ENCODE measurements at regions not wholly inside any gene's neighbourhood (a gene's known extent, or its start where the extent isn't known, plus 50 kb on each side); places are given as distances from the start of the nearest gene placed in this dataset.

DNA sequence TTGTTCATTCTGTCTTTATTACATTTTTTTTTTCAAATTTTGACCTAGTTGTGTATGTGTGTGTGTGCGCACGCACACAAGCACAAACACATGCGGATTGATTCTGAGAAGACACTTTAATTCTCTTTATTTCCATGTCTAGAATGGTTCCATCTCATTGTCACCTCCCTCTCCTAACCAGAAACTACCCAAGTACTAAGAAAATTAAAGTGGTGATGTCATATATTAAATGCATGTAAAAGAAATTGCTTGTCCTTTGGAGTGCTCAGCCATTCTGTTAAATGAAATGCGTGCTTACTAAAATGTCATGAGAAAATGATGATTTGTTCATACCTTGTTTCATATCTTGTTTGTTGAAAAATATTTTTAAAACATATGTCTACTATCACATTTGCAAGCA is 1297.0 kb upstream of the TENM3 start:
- Histone ChIP-seq H3K27ac (no peak overlapping the region), H3K36me3 (no peaks in the 10 kb centered on the region), H3K4me1 (peaks cover 2% of the 10 kb centered on the region), H3K4me3 (no peak overlapping the region), H3K9me3 (no peaks in the 10 kb centered on the region), H3K27me3 (no peaks in the 10 kb centered on the region)
- DNase-seq (ENCODE audit: low spot score in 2 of 2) = no peak
- 92% methylated on average over 4 of the region's 4 CpGs for WGBS
- TF ChIP-seq, protein P1, sequence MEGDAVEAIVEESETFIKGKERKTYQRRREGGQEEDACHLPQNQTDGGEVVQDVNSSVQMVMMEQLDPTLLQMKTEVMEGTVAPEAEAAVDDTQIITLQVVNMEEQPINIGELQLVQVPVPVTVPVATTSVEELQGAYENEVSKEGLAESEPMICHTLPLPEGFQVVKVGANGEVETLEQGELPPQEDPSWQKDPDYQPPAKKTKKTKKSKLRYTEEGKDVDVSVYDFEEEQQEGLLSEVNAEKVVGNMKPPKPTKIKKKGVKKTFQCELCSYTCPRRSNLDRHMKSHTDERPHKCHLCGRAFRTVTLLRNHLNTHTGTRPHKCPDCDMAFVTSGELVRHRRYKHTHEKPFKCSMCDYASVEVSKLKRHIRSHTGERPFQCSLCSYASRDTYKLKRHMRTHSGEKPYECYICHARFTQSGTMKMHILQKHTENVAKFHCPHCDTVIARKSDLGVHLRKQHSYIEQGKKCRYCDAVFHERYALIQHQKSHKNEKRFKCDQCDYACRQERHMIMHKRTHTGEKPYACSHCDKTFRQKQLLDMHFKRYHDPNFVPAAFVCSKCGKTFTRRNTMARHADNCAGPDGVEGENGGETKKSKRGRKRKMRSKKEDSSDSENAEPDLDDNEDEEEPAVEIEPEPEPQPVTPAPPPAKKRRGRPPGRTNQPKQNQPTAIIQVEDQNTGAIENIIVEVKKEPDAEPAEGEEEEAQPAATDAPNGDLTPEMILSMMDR (IDR thresholded peaks at IDR 0.05) = no peak
- TF ChIP-seq EP300 (IDR thresholded peaks at IDR 0.05) (no peak), POLR2A (IDR thresholded peaks at IDR 0.05) (no peak), POLR2AphosphoS5 (IDR thresholded peaks at IDR 0.05) (no peak)

DNA sequence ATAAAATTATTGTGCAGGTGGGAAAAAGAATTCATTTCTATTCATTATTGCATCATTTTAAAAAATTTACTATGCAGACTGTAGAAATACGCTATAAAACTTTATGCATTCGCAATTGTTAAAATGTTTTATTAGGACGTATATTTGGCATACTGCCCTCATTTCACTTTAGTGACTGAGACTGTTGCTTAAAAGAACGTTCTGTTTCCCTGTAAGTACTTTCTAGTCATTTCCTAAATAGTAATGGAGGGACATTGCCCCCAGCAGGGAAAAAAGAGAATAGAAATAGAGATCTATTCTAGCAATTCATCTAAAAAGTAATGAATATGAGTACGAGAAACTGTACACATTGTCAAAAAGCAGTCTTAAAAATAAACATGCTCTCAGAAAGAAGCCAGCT is 1295.8 kb upstream of the TENM3 start:
- H3K4me3 ChIP-seq = no peak overlapping the region
- DNase-seq (ENCODE audit: low spot score in 2 of 2) = no peak
- no peaks in the 10 kb centered on the region for H3K9me3 ChIP-seq
- 25% methylated on average over 5 of the region's 5 CpGs for WGBS
- H3K36me3 ChIP-seq = no peaks in the 10 kb centered on the region
- no peak overlapping the region for H3K27ac ChIP-seq
- no peaks in the 10 kb centered on the region for H3K27me3 ChIP-seq
- H3K4me1 ChIP-seq = peaks cover 2% of the 10 kb centered on the region
- TF ChIP-seq POLR2A (IDR thresholded peaks at IDR 0.05) (no peak), EP300 (IDR thresholded peaks at IDR 0.05) (no peak), POLR2AphosphoS5 (IDR thresholded peaks at IDR 0.05) (no peak)
- TF ChIP-seq, protein P1 (IDR thresholded peaks at IDR 0.05) = no peak

DNA sequence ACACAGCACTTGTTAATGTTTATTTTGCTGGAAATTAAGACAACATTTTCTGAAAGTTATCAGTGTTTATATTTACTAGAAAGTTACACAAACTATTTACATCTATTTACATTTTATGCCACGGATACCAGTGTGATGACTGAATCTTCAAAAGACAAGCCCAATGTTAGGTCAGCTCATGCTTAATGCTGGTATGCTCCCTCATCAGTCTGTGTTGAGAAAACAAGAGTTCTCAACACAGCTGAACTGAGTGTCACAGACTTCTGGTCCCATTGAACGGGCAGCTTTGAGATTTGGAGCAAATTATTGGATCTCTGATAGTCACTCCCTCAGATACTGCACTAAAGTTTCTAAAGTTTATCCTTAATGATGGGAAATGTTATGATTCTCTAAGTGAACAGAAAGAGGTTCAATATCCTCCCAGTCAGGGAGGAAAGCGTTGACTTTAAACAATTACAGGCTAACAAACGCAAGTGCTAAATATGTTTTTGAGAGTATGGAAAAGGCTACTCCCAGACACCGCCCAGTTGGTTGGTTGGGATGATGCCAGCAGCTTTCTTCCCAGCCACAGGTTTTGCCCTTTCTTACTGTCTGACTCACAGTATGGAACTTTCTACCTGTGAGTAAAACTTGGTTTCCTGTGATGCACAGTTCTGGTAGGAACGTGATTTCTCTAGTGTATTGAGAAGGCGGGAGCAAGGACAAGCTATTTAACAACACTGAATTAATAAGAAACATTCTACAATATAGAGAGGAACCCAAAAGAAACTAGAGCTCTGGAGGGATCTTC is 1293.6 kb upstream of the TENM3 start:
- Histone ChIP-seq H3K27ac (no peak overlapping the region), H3K9me3 (no peaks in the 10 kb centered on the region), H3K4me3 (no peak overlapping the region), H3K27me3 (no peaks in the 10 kb centered on the region), H3K4me1 (peaks cover 2% of the 10 kb centered on the region), H3K36me3 (no peaks in the 10 kb centered on the region)
- TF ChIP-seq EP300 (IDR thresholded peaks at IDR 0.05) = no peak
- no peak for TF ChIP-seq POLR2A (IDR thresholded peaks at IDR 0.05)
- TF ChIP-seq, protein P1 (IDR thresholded peaks at IDR 0.05) = no peak
- TF ChIP-seq POLR2AphosphoS5 (IDR thresholded peaks at IDR 0.05) = no peak
- DNase-seq (ENCODE audit: low spot score in 2 of 2) = no peak
- WGBS = 76% methylated on average over 7 of the region's 7 CpGs

DNA sequence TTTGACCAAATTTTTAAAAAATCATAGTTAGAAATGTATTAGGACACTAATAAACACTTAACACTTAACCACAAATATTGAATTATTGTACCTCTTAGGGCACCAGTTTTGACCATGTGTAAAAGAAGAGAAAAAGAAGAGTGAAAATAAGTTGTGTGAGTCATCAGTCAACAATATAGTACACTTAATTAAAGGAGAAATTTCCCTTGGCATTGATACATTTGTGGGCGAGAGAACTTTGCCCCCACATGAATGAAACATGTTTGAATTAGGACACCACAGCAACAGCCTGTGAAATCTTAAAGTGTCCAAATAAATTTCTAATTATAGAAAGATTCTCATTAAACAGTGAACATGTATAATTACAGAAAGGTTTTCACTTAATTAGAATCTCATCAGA is 1292.8 kb upstream of the TENM3 start:
- H3K4me1 ChIP-seq = peaks cover 2% of the 10 kb centered on the region
- H3K9me3 ChIP-seq = no peaks in the 10 kb centered on the region
- H3K36me3 ChIP-seq = no peaks in the 10 kb centered on the region
- TF ChIP-seq POLR2A (IDR thresholded peaks at IDR 0.05) (no peak), POLR2AphosphoS5 (IDR thresholded peaks at IDR 0.05) (no peak), EP300 (IDR thresholded peaks at IDR 0.05) (no peak)
- TF ChIP-seq, protein P1 (IDR thresholded peaks at IDR 0.05) = no peak
- H3K27me3 ChIP-seq = no peaks in the 10 kb centered on the region
- no peak overlapping the region for H3K4me3 ChIP-seq
- 44% methylated on average over 1 of the region's 1 CpG for WGBS
- DNase-seq (ENCODE audit: low spot score in 2 of 2) = no peak
- no peak overlapping the region for H3K27ac ChIP-seq

DNA sequence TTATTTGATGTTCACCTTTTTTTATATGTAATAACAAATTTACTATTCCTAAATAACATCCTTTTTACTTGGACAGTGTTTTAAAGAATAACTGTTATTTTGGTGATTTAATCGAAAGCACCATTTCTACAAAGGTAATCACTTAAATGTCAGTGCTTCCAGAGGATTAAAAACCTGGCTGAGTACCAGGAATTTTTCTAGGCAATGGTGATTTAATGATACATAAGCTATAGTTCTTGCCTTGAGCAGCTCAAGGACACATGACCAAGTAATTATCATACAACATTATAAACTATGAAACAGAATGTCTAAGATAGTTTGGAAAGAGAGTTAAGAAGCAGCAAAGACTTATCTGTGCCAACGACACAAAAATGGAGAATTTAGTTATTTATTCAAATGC is 1291.9 kb upstream of the TENM3 start:
- H3K4me1 ChIP-seq = peaks cover 2% of the 10 kb centered on the region
- DNase-seq (ENCODE audit: low spot score in 2 of 2) = no peak
- H3K36me3 ChIP-seq = no peaks in the 10 kb centered on the region
- H3K9me3 ChIP-seq = no peaks in the 10 kb centered on the region
- WGBS = 69% methylated on average over 2 of the region's 2 CpGs
- no peak overlapping the region for H3K27ac ChIP-seq
- no peak overlapping the region for H3K4me3 ChIP-seq
- TF ChIP-seq, protein P1 (IDR thresholded peaks at IDR 0.05) = no peak
- TF ChIP-seq POLR2AphosphoS5 (IDR thresholded peaks at IDR 0.05) = no peak
- TF ChIP-seq EP300 (IDR thresholded peaks at IDR 0.05) = no peak
- no peak for TF ChIP-seq POLR2A (IDR thresholded peaks at IDR 0.05)
- H3K27me3 ChIP-seq = no peaks in the 10 kb centered on the region
